ENCODE measurements at regions not wholly inside any gene's neighbourhood (a gene's known extent, or its start where the extent isn't known, plus 50 kb on each side); places are given as distances from the start of the nearest gene placed in this dataset.

- H4K20me1 ChIP-seq (ENCODE audit: insufficient read depth, poor library complexity, severe bottlenecking): no peaks in the 10 kb centered on the region
- no peak for DNase-seq (ENCODE audit: low spot score)
- H3K9me2 ChIP-seq (replicated peaks; ENCODE audit: insufficient read depth): no peaks in the 10 kb centered on the region
- no peak for TF ChIP-seq EZH2 (IDR thresholded peaks at IDR 0.05; ENCODE audit: borderline replicate concordance)
- no peak for TF ChIP-seq EZH2phosphoT487 (IDR thresholded peaks at IDR 0.05; ENCODE audit: low read depth, severe bottlenecking, unreplicated experiment)
- TF ChIP-seq, protein P1, sequence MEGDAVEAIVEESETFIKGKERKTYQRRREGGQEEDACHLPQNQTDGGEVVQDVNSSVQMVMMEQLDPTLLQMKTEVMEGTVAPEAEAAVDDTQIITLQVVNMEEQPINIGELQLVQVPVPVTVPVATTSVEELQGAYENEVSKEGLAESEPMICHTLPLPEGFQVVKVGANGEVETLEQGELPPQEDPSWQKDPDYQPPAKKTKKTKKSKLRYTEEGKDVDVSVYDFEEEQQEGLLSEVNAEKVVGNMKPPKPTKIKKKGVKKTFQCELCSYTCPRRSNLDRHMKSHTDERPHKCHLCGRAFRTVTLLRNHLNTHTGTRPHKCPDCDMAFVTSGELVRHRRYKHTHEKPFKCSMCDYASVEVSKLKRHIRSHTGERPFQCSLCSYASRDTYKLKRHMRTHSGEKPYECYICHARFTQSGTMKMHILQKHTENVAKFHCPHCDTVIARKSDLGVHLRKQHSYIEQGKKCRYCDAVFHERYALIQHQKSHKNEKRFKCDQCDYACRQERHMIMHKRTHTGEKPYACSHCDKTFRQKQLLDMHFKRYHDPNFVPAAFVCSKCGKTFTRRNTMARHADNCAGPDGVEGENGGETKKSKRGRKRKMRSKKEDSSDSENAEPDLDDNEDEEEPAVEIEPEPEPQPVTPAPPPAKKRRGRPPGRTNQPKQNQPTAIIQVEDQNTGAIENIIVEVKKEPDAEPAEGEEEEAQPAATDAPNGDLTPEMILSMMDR (IDR thresholded peaks at IDR 0.05; ENCODE audit: poor library complexity): no peak
- H3K27me3 ChIP-seq: no peaks in the 10 kb centered on the region
- H2AFZ ChIP-seq: no peak overlapping the region
- no peaks in the 10 kb centered on the region for H3K79me2 ChIP-seq
- WGBS (ENCODE audit: low lambda C conversion rate, missing lambda C conversion rate): 96% methylated on average over 1 of the region's 1 CpG
- no peaks in the 10 kb centered on the region for H3K9me3 ChIP-seq (ENCODE audit: low read depth)
- no peaks in the 10 kb centered on the region for H3K36me3 ChIP-seq (replicated peaks; ENCODE audit: insufficient read depth, low read depth)
- H3K4me2 ChIP-seq: no peak overlapping the region
- no peak overlapping the region for H3K27ac ChIP-seq
- H3K4me1 ChIP-seq (ENCODE audit: insufficient read depth): no peaks in the 10 kb centered on the region
- H3K4me3 ChIP-seq: no peak overlapping the region
These were observed 131.5 kb upstream of the FAT1 start for GRCh38 chr4:186855111-186855510.

GRCh38 chr4:186857793-186858192 lies 134.1 kb upstream of the FAT1 start:
- no peak for DNase-seq (ENCODE audit: low spot score)
- Histone ChIP-seq H3K9me3 (ENCODE audit: low read depth) (no peaks in the 10 kb centered on the region), H3K27ac (no peak overlapping the region), H3K4me1 (ENCODE audit: insufficient read depth) (no peaks in the 10 kb centered on the region), H3K9me2 (replicated peaks; ENCODE audit: insufficient read depth) (no peaks in the 10 kb centered on the region), H3K4me2 (no peak overlapping the region), H3K27me3 (no peaks in the 10 kb centered on the region), H4K20me1 (ENCODE audit: insufficient read depth, poor library complexity, severe bottlenecking) (no peaks in the 10 kb centered on the region), H3K36me3 (replicated peaks; ENCODE audit: insufficient read depth, low read depth) (no peaks in the 10 kb centered on the region), H3K79me2 (no peaks in the 10 kb centered on the region), H2AFZ (no peak overlapping the region), H3K4me3 (no peak overlapping the region)
- TF ChIP-seq EZH2phosphoT487 (IDR thresholded peaks at IDR 0.05; ENCODE audit: low read depth, severe bottlenecking, unreplicated experiment): no peak
- no peak for TF ChIP-seq EZH2 (IDR thresholded peaks at IDR 0.05; ENCODE audit: borderline replicate concordance)
- TF ChIP-seq, protein P1 (IDR thresholded peaks at IDR 0.05; ENCODE audit: poor library complexity): no peak

GRCh38 chr4:186858355-186858754 lies 134.7 kb upstream of the FAT1 start:
- Histone ChIP-seq H3K4me1 (ENCODE audit: insufficient read depth) (no peaks in the 10 kb centered on the region), H3K79me2 (no peaks in the 10 kb centered on the region), H3K9me2 (replicated peaks; ENCODE audit: insufficient read depth) (no peaks in the 10 kb centered on the region), H3K9me3 (ENCODE audit: low read depth) (no peaks in the 10 kb centered on the region), H3K36me3 (replicated peaks; ENCODE audit: insufficient read depth, low read depth) (no peaks in the 10 kb centered on the region), H4K20me1 (ENCODE audit: insufficient read depth, poor library complexity, severe bottlenecking) (no peaks in the 10 kb centered on the region), H3K27ac (no peak overlapping the region), H3K27me3 (no peaks in the 10 kb centered on the region), H2AFZ (no peak overlapping the region), H3K4me2 (no peak overlapping the region), H3K4me3 (no peak overlapping the region)
- WGBS (ENCODE audit: low lambda C conversion rate, missing lambda C conversion rate): 75% methylated on average over 1 of the region's 1 CpG
- no peak for TF ChIP-seq EZH2phosphoT487 (IDR thresholded peaks at IDR 0.05; ENCODE audit: low read depth, severe bottlenecking, unreplicated experiment)
- TF ChIP-seq, protein P1 (IDR thresholded peaks at IDR 0.05; ENCODE audit: poor library complexity): no peak
- TF ChIP-seq EZH2 (IDR thresholded peaks at IDR 0.05; ENCODE audit: borderline replicate concordance): no peak
- DNase-seq (ENCODE audit: low spot score): no peak

DNA sequence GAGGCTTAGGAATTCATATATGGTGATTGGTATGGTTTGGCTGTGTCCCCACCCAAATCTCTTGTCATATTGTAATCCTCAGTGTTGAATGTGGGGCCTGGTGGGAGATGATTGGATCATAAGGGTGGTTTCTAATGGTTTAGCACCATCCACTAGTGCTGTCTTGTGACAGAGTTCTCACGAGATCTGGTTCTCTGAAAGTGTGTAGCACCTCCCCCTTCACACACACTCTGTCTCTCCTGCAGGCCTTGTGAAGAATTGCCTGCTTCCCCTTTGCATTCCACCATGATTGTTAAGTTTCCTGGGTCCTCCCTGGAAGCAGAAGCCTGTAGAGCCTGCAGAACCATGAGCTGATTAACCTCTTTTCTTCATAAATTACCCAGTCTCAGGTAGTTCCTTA lies 135.8 kb upstream of the FAT1 start:
- no peaks in the 10 kb centered on the region for H3K9me2 ChIP-seq (replicated peaks; ENCODE audit: insufficient read depth)
- no peak overlapping the region for H3K4me2 ChIP-seq
- no peaks in the 10 kb centered on the region for H3K79me2 ChIP-seq
- WGBS (ENCODE audit: low lambda C conversion rate, missing lambda C conversion rate): 77% methylated on average over 1 of the region's 1 CpG
- no peak overlapping the region for H3K27ac ChIP-seq
- H3K36me3 ChIP-seq (replicated peaks; ENCODE audit: insufficient read depth, low read depth): no peaks in the 10 kb centered on the region
- TF ChIP-seq EZH2 (IDR thresholded peaks at IDR 0.05; ENCODE audit: borderline replicate concordance): no peak
- TF ChIP-seq EZH2phosphoT487 (IDR thresholded peaks at IDR 0.05; ENCODE audit: low read depth, severe bottlenecking, unreplicated experiment): no peak
- TF ChIP-seq, protein P1 (IDR thresholded peaks at IDR 0.05; ENCODE audit: poor library complexity): no peak
- no peaks in the 10 kb centered on the region for H3K9me3 ChIP-seq (ENCODE audit: low read depth)
- DNase-seq (ENCODE audit: low spot score): no peak
- H3K27me3 ChIP-seq: no peaks in the 10 kb centered on the region
- H3K4me1 ChIP-seq (ENCODE audit: insufficient read depth): no peaks in the 10 kb centered on the region
- H3K4me3 ChIP-seq: no peak overlapping the region
- H4K20me1 ChIP-seq (ENCODE audit: insufficient read depth, poor library complexity, severe bottlenecking): no peaks in the 10 kb centered on the region
- no peak overlapping the region for H2AFZ ChIP-seq

Data from hepatocyte (in vitro differentiated cells).